ENCODE measurements at regions not wholly inside any gene's neighbourhood (a gene's known extent, or its start where the extent isn't known, plus 50 kb on each side); places are given as distances from the start of the nearest gene placed in this dataset.

- DNase-seq (ENCODE audit: extremely low read depth, low read depth): no peak
- H3K4me3 ChIP-seq (replicated peaks; ENCODE audit: low read depth, low read length): no peak overlapping the region
- no peak for TF ChIP-seq CTCF (IDR thresholded peaks at IDR 0.05; ENCODE audit: low read depth, low read length, missing control alignments)
These were observed 139.9 kb upstream of the PMEPA1 start for GRCh38 chr20:57849521-57850215.

- no peak overlapping the region for H3K4me3 ChIP-seq (replicated peaks; ENCODE audit: low read depth, low read length)
- no peak for DNase-seq (ENCODE audit: extremely low read depth, low read depth)
- no peak for TF ChIP-seq CTCF (IDR thresholded peaks at IDR 0.05; ENCODE audit: low read depth, low read length, missing control alignments)
These were observed 139.3 kb upstream of the PMEPA1 start for GRCh38 chr20:57849121-57849520.

- TF ChIP-seq CTCF (IDR thresholded peaks at IDR 0.05; ENCODE audit: low read depth, low read length, missing control alignments): no peak
- no peak overlapping the region for H3K4me3 ChIP-seq (replicated peaks; ENCODE audit: low read depth, low read length)
- DNase-seq (ENCODE audit: extremely low read depth, low read depth): no peak
These were observed 138.5 kb upstream of the PMEPA1 start for GRCh38 chr20:57848282-57848681.

- no peak overlapping the region for H3K4me3 ChIP-seq (replicated peaks; ENCODE audit: low read depth, low read length)
- DNase-seq (ENCODE audit: extremely low read depth, low read depth): no peak
- TF ChIP-seq CTCF (IDR thresholded peaks at IDR 0.05; ENCODE audit: low read depth, low read length, missing control alignments): no peak
These were observed 137.3 kb upstream of the PMEPA1 start for GRCh38 chr20:57847104-57847503.

- no peak overlapping the region for H3K4me3 ChIP-seq (replicated peaks; ENCODE audit: low read depth, low read length)
- DNase-seq (ENCODE audit: extremely low read depth, low read depth): no peak
- TF ChIP-seq CTCF (IDR thresholded peaks at IDR 0.05; ENCODE audit: low read depth, low read length, missing control alignments): no peak
These were observed 135.1 kb upstream of the PMEPA1 start for GRCh38 chr20:57844626-57845596.

GRCh38 chr20:57843941-57844625, 134.3 kb upstream of the PMEPA1 start:
- no peak for DNase-seq (ENCODE audit: extremely low read depth, low read depth)
- TF ChIP-seq CTCF (IDR thresholded peaks at IDR 0.05; ENCODE audit: low read depth, low read length, missing control alignments): no peak
- H3K4me3 ChIP-seq (replicated peaks; ENCODE audit: low read depth, low read length): no peak overlapping the region

Measured in HFF-Myc (cell line).